ENCODE measurements at regions not wholly inside any gene's neighbourhood (a gene's known extent, or its start where the extent isn't known, plus 50 kb on each side); places are given as distances from the start of the nearest gene placed in this dataset.

DNA sequence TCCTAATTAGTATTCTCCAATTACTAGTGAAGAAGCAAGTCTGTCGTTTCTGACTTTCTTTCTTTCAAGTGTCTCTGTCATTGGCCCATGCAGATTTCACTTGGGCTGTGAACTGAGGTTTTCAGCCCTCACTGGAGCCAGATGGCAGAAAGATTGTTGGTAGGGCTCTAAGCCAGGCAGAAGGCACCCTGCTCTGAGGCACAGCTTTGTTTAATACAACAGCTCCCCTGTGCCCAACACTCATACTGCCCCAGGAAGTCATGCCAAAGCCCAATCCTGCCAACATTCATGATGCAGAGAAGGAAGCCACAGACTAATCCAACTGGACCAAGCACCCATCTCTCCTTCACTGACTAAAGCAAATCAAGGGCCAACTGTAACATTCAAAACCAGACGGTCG is 117.1 kb upstream of the FRG1 start:
- no peak overlapping the region for H3K4me3 ChIP-seq (ENCODE audit: low read depth, low read length)
- TF ChIP-seq, protein P1, sequence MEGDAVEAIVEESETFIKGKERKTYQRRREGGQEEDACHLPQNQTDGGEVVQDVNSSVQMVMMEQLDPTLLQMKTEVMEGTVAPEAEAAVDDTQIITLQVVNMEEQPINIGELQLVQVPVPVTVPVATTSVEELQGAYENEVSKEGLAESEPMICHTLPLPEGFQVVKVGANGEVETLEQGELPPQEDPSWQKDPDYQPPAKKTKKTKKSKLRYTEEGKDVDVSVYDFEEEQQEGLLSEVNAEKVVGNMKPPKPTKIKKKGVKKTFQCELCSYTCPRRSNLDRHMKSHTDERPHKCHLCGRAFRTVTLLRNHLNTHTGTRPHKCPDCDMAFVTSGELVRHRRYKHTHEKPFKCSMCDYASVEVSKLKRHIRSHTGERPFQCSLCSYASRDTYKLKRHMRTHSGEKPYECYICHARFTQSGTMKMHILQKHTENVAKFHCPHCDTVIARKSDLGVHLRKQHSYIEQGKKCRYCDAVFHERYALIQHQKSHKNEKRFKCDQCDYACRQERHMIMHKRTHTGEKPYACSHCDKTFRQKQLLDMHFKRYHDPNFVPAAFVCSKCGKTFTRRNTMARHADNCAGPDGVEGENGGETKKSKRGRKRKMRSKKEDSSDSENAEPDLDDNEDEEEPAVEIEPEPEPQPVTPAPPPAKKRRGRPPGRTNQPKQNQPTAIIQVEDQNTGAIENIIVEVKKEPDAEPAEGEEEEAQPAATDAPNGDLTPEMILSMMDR (IDR thresholded peaks at IDR 0.05; ENCODE audit: insufficient read depth, low read depth, low read length, missing control alignments): no peak
- no peak for DNase-seq (ENCODE audit: low read depth)

DNA sequence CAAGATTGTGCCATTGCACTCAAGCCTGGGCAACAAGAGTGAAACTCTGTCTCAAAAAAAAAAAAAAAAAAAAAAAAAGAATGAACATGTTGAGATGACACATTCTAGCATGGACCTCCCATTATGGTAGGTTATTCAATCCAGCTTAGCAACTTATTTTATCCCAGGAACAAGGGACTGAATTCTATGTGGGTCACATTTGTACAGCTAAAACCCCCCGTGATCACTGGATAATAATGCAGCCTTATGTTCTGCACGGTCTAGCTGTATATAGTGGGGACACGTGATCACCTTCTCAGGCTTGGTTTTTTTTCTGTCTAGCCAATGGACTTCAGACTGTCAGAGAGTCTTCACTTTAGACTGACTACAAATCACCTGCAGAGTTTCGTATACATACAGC is 115.2 kb upstream of the FRG1 start:
- TF ChIP-seq, protein P1 (IDR thresholded peaks at IDR 0.05; ENCODE audit: insufficient read depth, low read depth, low read length, missing control alignments): no peak
- no peak overlapping the region for H3K4me3 ChIP-seq (ENCODE audit: low read depth, low read length)
- no peak for DNase-seq (ENCODE audit: low read depth)

DNA sequence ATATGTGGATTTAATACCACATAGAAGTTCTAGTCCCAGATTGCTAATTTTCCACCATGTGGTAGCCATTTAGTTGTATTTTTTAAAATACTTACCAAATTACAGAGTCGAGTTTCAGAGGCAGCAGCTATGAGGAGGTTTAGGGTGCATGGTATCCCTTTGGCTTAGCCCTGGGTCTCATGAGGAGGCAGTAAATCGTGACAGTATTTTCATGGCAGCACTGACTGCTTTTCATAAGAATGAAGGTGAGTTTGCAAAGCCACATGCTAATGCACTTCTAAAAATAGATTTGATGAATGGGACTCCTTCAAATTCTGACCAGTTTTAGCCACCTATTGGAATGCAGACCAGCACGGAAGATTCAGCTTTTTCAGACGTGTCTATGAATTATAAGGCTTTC is 114.0 kb upstream of the FRG1 start:
- no peak for DNase-seq (ENCODE audit: low read depth)
- H3K4me3 ChIP-seq (ENCODE audit: low read depth, low read length): no peak overlapping the region
- TF ChIP-seq, protein P1 (IDR thresholded peaks at IDR 0.05; ENCODE audit: insufficient read depth, low read depth, low read length, missing control alignments): no peak

DNA sequence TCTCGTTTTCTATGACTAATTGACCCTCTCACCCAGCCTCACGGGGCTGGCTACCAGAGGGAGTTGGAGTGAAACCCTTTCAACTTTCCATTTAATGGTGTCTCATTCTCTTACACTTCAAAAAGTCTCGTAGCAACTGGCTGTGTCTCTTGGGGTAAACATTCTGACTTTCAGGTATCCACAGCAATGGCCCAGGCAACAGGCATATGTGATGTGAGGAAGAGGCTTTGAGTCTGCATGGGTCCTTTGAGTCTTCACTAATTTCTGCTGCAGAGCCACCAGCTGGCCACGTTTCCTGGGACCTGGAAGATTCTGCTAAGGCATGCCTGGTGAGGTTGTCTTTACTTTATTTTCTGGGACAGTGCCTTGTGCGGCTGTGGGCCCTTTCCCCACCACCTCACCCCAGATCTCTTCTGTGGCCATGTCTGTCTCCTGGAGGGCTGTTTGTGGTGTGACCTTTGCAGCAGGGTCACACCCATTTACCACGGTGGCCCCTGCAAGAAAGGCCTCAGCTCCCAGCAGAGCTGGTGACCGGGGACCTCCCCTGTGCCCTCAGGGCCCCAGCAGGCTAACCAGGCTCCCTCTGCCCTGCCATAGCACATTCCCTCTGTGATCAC is 112.5 kb upstream of the FRG1 start:
- TF ChIP-seq, protein P1 (IDR thresholded peaks at IDR 0.05; ENCODE audit: insufficient read depth, low read depth, low read length, missing control alignments): no peak
- no peak for DNase-seq (ENCODE audit: low read depth)
- H3K4me3 ChIP-seq (ENCODE audit: low read depth, low read length): no peak overlapping the region

DNA sequence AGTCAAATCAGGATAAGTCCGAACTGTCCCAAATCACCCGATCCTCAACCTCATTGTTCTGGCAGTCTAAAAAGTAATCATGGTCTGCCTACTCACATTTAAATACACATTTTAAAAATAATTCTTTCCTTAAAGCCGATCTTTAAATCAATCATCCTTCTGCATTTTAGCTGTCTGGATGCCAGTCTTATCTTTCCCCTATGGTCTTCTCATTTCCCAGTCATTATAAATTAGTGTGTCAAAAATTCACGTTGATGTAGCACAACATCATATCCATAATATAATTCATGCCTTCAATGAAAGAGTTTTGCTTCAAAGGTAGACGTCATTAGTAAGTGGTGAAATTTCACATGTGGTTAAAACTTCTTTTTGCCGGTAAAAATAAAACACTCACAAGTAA is 108.1 kb upstream of the FRG1 start:
- TF ChIP-seq, protein P1 (IDR thresholded peaks at IDR 0.05; ENCODE audit: insufficient read depth, low read depth, low read length, missing control alignments): no peak
- no peak for DNase-seq (ENCODE audit: low read depth)
- H3K4me3 ChIP-seq (ENCODE audit: low read depth, low read length): no peak overlapping the region

- TF ChIP-seq, protein P1 (IDR thresholded peaks at IDR 0.05; ENCODE audit: insufficient read depth, low read depth, low read length, missing control alignments): no peak
- no peak for DNase-seq (ENCODE audit: low read depth)
- no peak overlapping the region for H3K4me3 ChIP-seq (ENCODE audit: low read depth, low read length)
Observed at GRCh38 chr4:189834616-189835015, 106.1 kb upstream of the FRG1 start.

GRCh38 chr4:189835505-189835904 is 105.2 kb upstream of the FRG1 start:
- no peak overlapping the region for H3K4me3 ChIP-seq (ENCODE audit: low read depth, low read length)
- DNase-seq (ENCODE audit: low read depth): no peak
- TF ChIP-seq, protein P1 (IDR thresholded peaks at IDR 0.05; ENCODE audit: insufficient read depth, low read depth, low read length, missing control alignments): no peak
